GM19239 (cell line): ENCODE measurements at regions not wholly inside any gene's neighbourhood (a gene's known extent, or its start where the extent isn't known, plus 50 kb on each side); places are given as distances from the start of the nearest gene placed in this dataset.
"Not testable (repeated sequence)": the region's sequence is repeated elsewhere in the genome, so short reads cannot be mapped to it uniquely, and the experiment has no call there.

Source experiments
- DNase-seq: peaks from one replicate; pipeline ENCODE4 v3.0.0; 2011; ENCODE audit warnings: low spot score; ENCODE audit not compliant: insufficient read length
- FAIRE-seq: peaks from 2 replicates; lab custom pipeline; 2011; peaks lifted over from hg19 to GRCh38; lab: Jason Lieb, UNC

- DNase-seq = no peak
- no peak for FAIRE-seq
These were observed 1176.1 kb downstream of the CDH11 start for GRCh38 chr16:63945806-63946205.

GRCh38 chr16:63943566-63943965 lies 1178.3 kb downstream of the CDH11 start:
- DNase-seq = no peak
- FAIRE-seq = no peak

GRCh38 chr16:63938661-63939060 lies 1183.2 kb downstream of the CDH11 start:
- no peak for DNase-seq
- no peak for FAIRE-seq

- DNase-seq (no peak), FAIRE-seq (no peak)
These were observed 1188.0 kb downstream of the CDH11 start for GRCh38 chr16:63933841-63934240.

GRCh38 chr16:63928421-63928820 lies 1193.4 kb downstream of the CDH11 start:
- FAIRE-seq = no peak
- DNase-seq = no peak

GRCh38 chr16:63925221-63925620 lies 1196.6 kb downstream of the CDH11 start:
- DNase-seq (no peak), FAIRE-seq (no peak)

GRCh38 chr16:63922560-63922959 lies 1199.3 kb downstream of the CDH11 start:
- no peak for FAIRE-seq
- no peak for DNase-seq

- DNase-seq (no peak), FAIRE-seq (no peak)
These were observed 1200.0 kb downstream of the CDH11 start for GRCh38 chr16:63921737-63922295.

- FAIRE-seq (no peak), DNase-seq (no peak)
These were observed 1208.6 kb downstream of the CDH11 start for GRCh38 chr16:63913290-63913689.

- FAIRE-seq = no peak
- no peak for DNase-seq
These were observed 1214.6 kb downstream of the CDH11 start for GRCh38 chr16:63907251-63907650.

GRCh38 chr16:63904930-63905329 lies 1216.9 kb downstream of the CDH11 start:
- DNase-seq = no peak
- no peak for FAIRE-seq

- DNase-seq (no peak), FAIRE-seq (no peak)
These were observed 1217.7 kb downstream of the CDH11 start for GRCh38 chr16:63904182-63904581.

GRCh38 chr16:63896383-63897109 lies 1225.3 kb downstream of the CDH11 start:
- FAIRE-seq (no peak), DNase-seq (no peak)

GRCh38 chr16:63890723-63891122 lies 1231.1 kb downstream of the CDH11 start:
- DNase-seq (no peak), FAIRE-seq (no peak)

- FAIRE-seq = no peak
- DNase-seq = no peak
These were observed 1231.8 kb downstream of the CDH11 start for GRCh38 chr16:63890081-63890480.

GRCh38 chr16:63883091-63883490 lies 1238.8 kb downstream of the CDH11 start:
- FAIRE-seq (no peak), DNase-seq (no peak)

GRCh38 chr16:63882576-63882975 lies 1239.3 kb downstream of the CDH11 start:
- no peak for FAIRE-seq
- no peak for DNase-seq

- FAIRE-seq = no peak
- no peak for DNase-seq
These were observed 1240.9 kb downstream of the CDH11 start for GRCh38 chr16:63880948-63881347.

- DNase-seq = no peak
- FAIRE-seq = no peak
These were observed 1244.5 kb downstream of the CDH11 start for GRCh38 chr16:63877401-63877800.

GRCh38 chr16:63876103-63876502 lies 1245.8 kb downstream of the CDH11 start:
- FAIRE-seq = no peak

GRCh38 chr16:63860700-63861099 lies 1261.2 kb downstream of the CDH11 start:
- FAIRE-seq = not testable (repeated sequence)

More at GRCh38 chr16:63876103-63876502, 1245.8 kb downstream of the CDH11 start:
- DNase-seq = no peak

GRCh38 chr16:63856537-63856936 lies 1265.3 kb downstream of the CDH11 start:
- FAIRE-seq = no peak
- no peak for DNase-seq

More at GRCh38 chr16:63860700-63861099, 1261.2 kb downstream of the CDH11 start:
- DNase-seq = not testable (repeated sequence)
